ENCODE measurements at regions not wholly inside any gene's neighbourhood (a gene's known extent, or its start where the extent isn't known, plus 50 kb on each side); places are given as distances from the start of the nearest gene placed in this dataset.

DNA sequence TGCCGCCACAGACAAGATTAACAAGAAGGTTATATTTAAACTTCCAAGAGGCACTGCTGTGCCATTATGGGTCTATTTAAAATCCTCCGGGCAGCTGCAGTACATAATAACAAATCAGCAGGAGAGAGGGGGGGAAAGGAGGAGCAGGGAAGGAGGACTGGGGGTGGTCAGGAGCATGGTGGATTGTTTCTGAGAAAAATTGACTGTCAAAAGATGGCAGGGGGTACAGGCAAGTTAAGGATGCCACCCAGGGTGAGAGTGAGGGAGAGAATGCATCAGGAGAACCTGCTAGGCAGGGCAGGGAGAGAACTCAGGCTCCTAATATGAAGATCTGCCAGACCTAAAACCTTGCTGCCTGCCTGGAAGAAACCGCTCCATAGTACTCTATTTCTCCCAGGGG lies 181.8 kb downstream of the GRIN2B start:
- Histone ChIP-seq H3K9ac (no peak overlapping the region), H3K36me3 (ENCODE audit: insufficient read depth) (no peaks in the 10 kb centered on the region), H2AFZ (ENCODE audit: low read depth) (no peak overlapping the region), H3K4me3 (IDR thresholded peaks at IDR 0.05; ENCODE audit: insufficient read depth, low read depth, low read length) (no peak overlapping the region), H3K27ac (no peak overlapping the region), H3K4me1 (ENCODE audit: low read depth, poor library complexity, severe bottlenecking) (no peaks in the 10 kb centered on the region), H4K20me1 (ENCODE audit: insufficient read depth) (no peaks in the 10 kb centered on the region), H3K27me3 (ENCODE audit: insufficient read depth, low read depth) (no peaks in the 10 kb centered on the region), H3K4me2 (no peak overlapping the region), H3K79me2 (ENCODE audit: insufficient read depth, low read depth) (no peaks in the 10 kb centered on the region)
- TF ChIP-seq, protein P1, sequence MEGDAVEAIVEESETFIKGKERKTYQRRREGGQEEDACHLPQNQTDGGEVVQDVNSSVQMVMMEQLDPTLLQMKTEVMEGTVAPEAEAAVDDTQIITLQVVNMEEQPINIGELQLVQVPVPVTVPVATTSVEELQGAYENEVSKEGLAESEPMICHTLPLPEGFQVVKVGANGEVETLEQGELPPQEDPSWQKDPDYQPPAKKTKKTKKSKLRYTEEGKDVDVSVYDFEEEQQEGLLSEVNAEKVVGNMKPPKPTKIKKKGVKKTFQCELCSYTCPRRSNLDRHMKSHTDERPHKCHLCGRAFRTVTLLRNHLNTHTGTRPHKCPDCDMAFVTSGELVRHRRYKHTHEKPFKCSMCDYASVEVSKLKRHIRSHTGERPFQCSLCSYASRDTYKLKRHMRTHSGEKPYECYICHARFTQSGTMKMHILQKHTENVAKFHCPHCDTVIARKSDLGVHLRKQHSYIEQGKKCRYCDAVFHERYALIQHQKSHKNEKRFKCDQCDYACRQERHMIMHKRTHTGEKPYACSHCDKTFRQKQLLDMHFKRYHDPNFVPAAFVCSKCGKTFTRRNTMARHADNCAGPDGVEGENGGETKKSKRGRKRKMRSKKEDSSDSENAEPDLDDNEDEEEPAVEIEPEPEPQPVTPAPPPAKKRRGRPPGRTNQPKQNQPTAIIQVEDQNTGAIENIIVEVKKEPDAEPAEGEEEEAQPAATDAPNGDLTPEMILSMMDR (conservative IDR thresholded peaks at IDR 0.05; ENCODE audit: low read depth, low read length): no peak

DNA sequence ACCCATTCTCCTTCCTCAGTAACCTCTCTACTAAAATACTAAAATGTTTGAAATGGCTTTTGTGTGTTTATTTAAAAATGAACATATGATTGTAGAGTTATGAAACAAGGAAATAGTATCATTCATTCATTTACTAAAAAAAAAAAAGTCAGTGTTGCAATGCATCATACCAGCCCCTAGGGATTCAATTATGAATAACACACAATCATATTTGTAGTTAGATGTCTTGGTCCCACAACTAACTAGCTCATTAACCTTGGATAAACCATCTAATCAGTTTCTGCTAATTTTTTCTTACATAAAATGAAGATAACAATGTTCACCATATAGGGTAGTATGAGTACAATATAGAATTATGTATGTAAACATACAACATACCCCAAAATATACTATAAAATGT lies 183.2 kb downstream of the GRIN2B start:
- TF ChIP-seq, protein P1 (conservative IDR thresholded peaks at IDR 0.05; ENCODE audit: low read depth, low read length): no peak
- H3K9ac ChIP-seq: no peak overlapping the region

DNA sequence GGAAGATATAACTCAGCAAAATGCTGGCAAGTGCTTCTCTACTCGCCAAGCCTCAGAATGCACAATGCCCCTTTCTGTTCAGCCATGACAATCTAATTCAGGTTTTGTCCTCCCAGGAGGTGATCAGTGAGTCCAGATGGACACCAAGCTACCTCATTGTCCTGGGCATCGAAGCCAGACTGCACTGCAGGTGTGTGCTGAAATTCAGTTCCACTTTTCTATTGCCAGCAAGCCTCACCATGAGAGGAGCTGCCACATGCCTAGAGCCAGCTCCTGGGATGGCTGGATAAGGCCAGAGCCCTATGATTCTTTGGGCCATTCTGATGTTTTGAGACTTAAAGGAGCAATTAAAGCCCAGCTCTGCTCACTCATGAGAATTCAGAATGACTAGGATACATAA lies 186.7 kb downstream of the GRIN2B start:
- H4K20me1 ChIP-seq (ENCODE audit: insufficient read depth): no peaks in the 10 kb centered on the region
- no peaks in the 10 kb centered on the region for H3K27me3 ChIP-seq (ENCODE audit: insufficient read depth, low read depth)
- H3K4me2 ChIP-seq: no peak overlapping the region
- H3K79me2 ChIP-seq (ENCODE audit: insufficient read depth, low read depth): no peaks in the 10 kb centered on the region
- H3K36me3 ChIP-seq (ENCODE audit: insufficient read depth): no peaks in the 10 kb centered on the region
- TF ChIP-seq, protein P1 (conservative IDR thresholded peaks at IDR 0.05; ENCODE audit: low read depth, low read length): no peak
- H3K27ac ChIP-seq: no peak overlapping the region
- H3K9ac ChIP-seq: no peak overlapping the region
- no peak overlapping the region for H3K4me3 ChIP-seq (IDR thresholded peaks at IDR 0.05; ENCODE audit: insufficient read depth, low read depth, low read length)
- no peaks in the 10 kb centered on the region for H3K4me1 ChIP-seq (ENCODE audit: low read depth, poor library complexity, severe bottlenecking)
- H2AFZ ChIP-seq (ENCODE audit: low read depth): no peak overlapping the region

More for the DNA sequence above, 183.2 kb downstream of the GRIN2B start:
- no peaks in the 10 kb centered on the region for H4K20me1 ChIP-seq (ENCODE audit: insufficient read depth)
- no peaks in the 10 kb centered on the region for H3K79me2 ChIP-seq (ENCODE audit: insufficient read depth, low read depth)
- H3K4me2 ChIP-seq: no peak overlapping the region
- H3K27me3 ChIP-seq (ENCODE audit: insufficient read depth, low read depth): no peaks in the 10 kb centered on the region
- H3K27ac ChIP-seq: no peak overlapping the region
- no peaks in the 10 kb centered on the region for H3K4me1 ChIP-seq (ENCODE audit: low read depth, poor library complexity, severe bottlenecking)
- H3K36me3 ChIP-seq (ENCODE audit: insufficient read depth): no peaks in the 10 kb centered on the region
- H3K4me3 ChIP-seq (IDR thresholded peaks at IDR 0.05; ENCODE audit: insufficient read depth, low read depth, low read length): no peak overlapping the region
- no peak overlapping the region for H2AFZ ChIP-seq (ENCODE audit: low read depth)

DNA sequence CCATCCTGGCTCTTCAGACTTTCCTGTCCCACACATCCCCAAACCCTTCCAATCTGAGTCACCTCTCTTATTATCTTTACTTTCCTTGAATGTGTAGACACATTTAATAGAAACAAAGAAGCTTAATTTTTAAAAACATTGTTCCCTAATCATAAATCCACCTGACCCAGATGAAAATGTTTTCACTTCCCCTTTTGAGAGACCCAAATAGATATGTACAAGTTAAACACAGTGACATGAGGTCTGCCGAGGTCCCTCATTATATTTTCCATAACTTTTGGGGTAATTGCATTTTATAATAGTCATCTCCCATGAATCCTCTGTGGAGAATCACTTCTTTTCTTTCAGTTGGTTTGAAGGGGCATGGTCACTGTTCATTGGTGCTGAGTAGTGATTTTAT lies 191.1 kb downstream of the GRIN2B start:
- Histone ChIP-seq H3K4me1 (ENCODE audit: low read depth, poor library complexity, severe bottlenecking) (no peaks in the 10 kb centered on the region), H3K27me3 (ENCODE audit: insufficient read depth, low read depth) (no peaks in the 10 kb centered on the region), H3K79me2 (ENCODE audit: insufficient read depth, low read depth) (no peaks in the 10 kb centered on the region), H3K4me2 (no peak overlapping the region), H3K36me3 (ENCODE audit: insufficient read depth) (no peaks in the 10 kb centered on the region), H3K9ac (no peak overlapping the region), H4K20me1 (ENCODE audit: insufficient read depth) (no peaks in the 10 kb centered on the region), H3K4me3 (IDR thresholded peaks at IDR 0.05; ENCODE audit: insufficient read depth, low read depth, low read length) (no peak overlapping the region), H2AFZ (ENCODE audit: low read depth) (no peak overlapping the region), H3K27ac (no peak overlapping the region)
- TF ChIP-seq, protein P1 (conservative IDR thresholded peaks at IDR 0.05; ENCODE audit: low read depth, low read length): no peak
